T-helper 1 cell treated with Interleukin-12 subunit alpha and Interleukin-12 subunit beta and Interleukin-4 antibody, amounts not matched to agents 30 μg/mL and 1 μg/mL, for 36 hours (primary cell): ENCODE measurements at regions not wholly inside any gene's neighbourhood (a gene's known extent, or its start where the extent isn't known, plus 50 kb on each side); places are given as distances from the start of the nearest gene placed in this dataset.
"Not testable (repeated sequence)": the region's sequence is repeated elsewhere in the genome, so short reads cannot be mapped to it uniquely, and the experiment has no call there.

Experiments used
- H3K27ac Mint-ChIP-seq: one replicate; pipeline ENCODE4 v1.8.0; 2021; ENCODE audit warnings: mild to moderate bottlenecking, mixed read lengths
- H3K27me3 Mint-ChIP-seq: one replicate; pipeline ENCODE4 v1.8.0; 2021; ENCODE audit warnings: low read depth, mixed read lengths
- H3K36me3 Mint-ChIP-seq: one replicate; pipeline ENCODE4 v1.8.0; 2021; ENCODE audit warnings: low read depth, mixed read lengths
- H3K4me1 Mint-ChIP-seq: one replicate; pipeline ENCODE4 v1.8.0; 2021; ENCODE audit warnings: low read depth, mixed read lengths
- H3K4me3 Mint-ChIP-seq: one replicate; pipeline ENCODE4 v1.8.0; 2021; ENCODE audit warnings: mild to moderate bottlenecking, moderate library complexity, mixed read lengths
- H3K9me3 Mint-ChIP-seq: one replicate; pipeline ENCODE4 v1.8.0; 2021; ENCODE audit warnings: mixed read lengths

DNA sequence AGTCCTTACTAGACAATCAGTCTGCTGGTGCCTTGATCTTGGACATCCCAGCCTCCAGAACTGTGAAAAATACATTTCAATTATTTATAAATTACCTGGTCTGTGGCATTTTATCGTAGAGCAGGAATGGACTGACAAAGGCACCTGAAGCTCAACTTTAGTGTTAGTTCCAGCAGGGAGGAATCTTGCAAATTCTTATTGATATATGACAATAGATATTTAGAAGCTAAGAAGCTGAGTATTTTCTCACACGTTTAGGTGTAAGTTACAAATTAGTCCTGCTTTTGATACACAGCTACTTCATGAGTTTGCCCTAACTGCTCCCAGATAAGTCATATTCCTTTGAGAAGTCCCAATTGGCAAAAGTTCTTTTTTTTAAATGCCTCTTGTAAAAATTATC, 138.0 kb upstream of the ZNF217 start:
- Mint-ChIP-seq H3K36me3 (peaks cover 7% of the 10 kb centered on the region), H3K4me1 (peaks cover 33% of the 10 kb centered on the region), H3K27ac (no peak overlapping the region), H3K4me3 (no peak overlapping the region), H3K27me3 (no peaks in the 10 kb centered on the region), H3K9me3 (no peaks in the 10 kb centered on the region)

- Mint-ChIP-seq H3K27me3 (no peaks in the 10 kb centered on the region), H3K4me1 (peaks cover 20% of the 10 kb centered on the region), H3K36me3 (peaks cover 4% of the 10 kb centered on the region), H3K27ac (no peak overlapping the region), H3K4me3 (peak overlapping the region; percentile 0), H3K9me3 (no peaks in the 10 kb centered on the region)
Measured at GRCh38 chr20:53728359-53728758, 134.7 kb upstream of the ZNF217 start.

DNA sequence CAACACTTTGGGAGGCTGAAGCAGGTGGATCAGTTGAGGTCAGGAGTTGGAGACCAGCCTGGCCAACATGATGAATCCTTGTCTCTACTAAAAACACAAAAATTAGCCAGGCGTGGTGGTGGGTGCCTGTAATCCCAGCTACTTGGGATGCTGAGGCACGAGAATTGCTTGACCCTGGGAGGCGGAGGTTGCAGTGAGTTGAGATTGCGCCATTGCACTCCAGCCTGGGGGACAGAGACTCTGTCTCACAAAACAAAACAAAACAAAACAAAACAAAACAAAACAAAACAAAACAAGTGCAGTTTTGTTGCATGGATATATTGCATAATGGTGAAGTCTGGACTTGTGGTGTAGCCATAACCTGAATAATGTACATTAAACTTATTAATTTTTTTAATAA, 133.6 kb upstream of the ZNF217 start:
- peaks cover 26% of the 10 kb centered on the region for H3K4me1 Mint-ChIP-seq
- not testable (repeated sequence) for H3K36me3 Mint-ChIP-seq, H3K9me3 Mint-ChIP-seq, H3K27me3 Mint-ChIP-seq, H3K4me3 Mint-ChIP-seq, H3K27ac Mint-ChIP-seq

GRCh38 chr20:53725575-53725970, 131.9 kb upstream of the ZNF217 start:
- Mint-ChIP-seq H3K4me3 (no peak overlapping the region), H3K36me3 (peaks cover 7% of the 10 kb centered on the region), H3K9me3 (no peaks in the 10 kb centered on the region), H3K27ac (no peak overlapping the region), H3K4me1 (peaks cover 33% of the 10 kb centered on the region), H3K27me3 (no peaks in the 10 kb centered on the region)

- peaks cover 26% of the 10 kb centered on the region for H3K4me1 Mint-ChIP-seq
- no peaks in the 10 kb centered on the region for H3K9me3 Mint-ChIP-seq
- H3K27ac Mint-ChIP-seq: peak overlapping the region; percentile 37
- H3K36me3 Mint-ChIP-seq: peaks cover 6% of the 10 kb centered on the region
- H3K4me3 Mint-ChIP-seq: no peak overlapping the region
- no peaks in the 10 kb centered on the region for H3K27me3 Mint-ChIP-seq
Measured at GRCh38 chr20:53723621-53724020, 130.0 kb upstream of the ZNF217 start.

- Mint-ChIP-seq H3K4me3 (no peak overlapping the region), H3K36me3 (peaks cover 6% of the 10 kb centered on the region), H3K4me1 (peaks cover 21% of the 10 kb centered on the region), H3K27me3 (no peaks in the 10 kb centered on the region), H3K9me3 (no peaks in the 10 kb centered on the region), H3K27ac (peak overlapping the region; percentile 83)
Measured at GRCh38 chr20:53723045-53723444, 129.4 kb upstream of the ZNF217 start.

GRCh38 chr20:53722515-53723036, 128.9 kb upstream of the ZNF217 start:
- H3K27ac Mint-ChIP-seq: peak overlapping the region; percentile 83
- H3K36me3 Mint-ChIP-seq: peaks cover 6% of the 10 kb centered on the region
- H3K4me3 Mint-ChIP-seq: peak overlapping the region; percentile 46
- H3K9me3 Mint-ChIP-seq: no peaks in the 10 kb centered on the region
- no peaks in the 10 kb centered on the region for H3K27me3 Mint-ChIP-seq
- H3K4me1 Mint-ChIP-seq: peaks cover 20% of the 10 kb centered on the region

DNA sequence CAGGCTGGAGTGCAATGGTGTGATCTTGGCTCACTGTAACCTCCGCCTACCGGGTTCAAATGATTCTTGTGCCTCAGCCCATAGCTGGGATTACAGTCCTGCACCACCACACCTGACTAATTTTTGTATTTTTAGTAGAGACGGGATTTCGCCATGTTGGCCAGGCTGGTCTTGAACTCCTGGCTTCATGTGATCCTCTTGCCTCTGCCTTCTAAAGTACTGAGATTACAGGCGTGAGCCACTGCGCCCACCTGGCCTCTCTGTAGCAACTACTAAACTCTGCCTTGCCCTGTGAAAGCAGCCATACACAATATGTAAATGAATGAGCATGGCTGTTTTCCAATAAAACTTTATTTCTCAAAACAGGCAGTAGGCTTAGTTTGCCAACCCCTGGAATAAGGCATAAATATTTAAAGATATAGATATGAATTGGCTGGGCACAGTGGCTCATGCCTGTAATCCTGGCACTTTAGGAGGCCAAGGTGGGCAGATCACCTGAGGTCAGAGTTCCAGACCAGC, 127.9 kb upstream of the ZNF217 start:
- H3K9me3 Mint-ChIP-seq, H3K4me3 Mint-ChIP-seq, H3K27me3 Mint-ChIP-seq, H3K36me3 Mint-ChIP-seq, H3K27ac Mint-ChIP-seq: not testable (repeated sequence)
- H3K4me1 Mint-ChIP-seq: peaks cover 20% of the 10 kb centered on the region

DNA sequence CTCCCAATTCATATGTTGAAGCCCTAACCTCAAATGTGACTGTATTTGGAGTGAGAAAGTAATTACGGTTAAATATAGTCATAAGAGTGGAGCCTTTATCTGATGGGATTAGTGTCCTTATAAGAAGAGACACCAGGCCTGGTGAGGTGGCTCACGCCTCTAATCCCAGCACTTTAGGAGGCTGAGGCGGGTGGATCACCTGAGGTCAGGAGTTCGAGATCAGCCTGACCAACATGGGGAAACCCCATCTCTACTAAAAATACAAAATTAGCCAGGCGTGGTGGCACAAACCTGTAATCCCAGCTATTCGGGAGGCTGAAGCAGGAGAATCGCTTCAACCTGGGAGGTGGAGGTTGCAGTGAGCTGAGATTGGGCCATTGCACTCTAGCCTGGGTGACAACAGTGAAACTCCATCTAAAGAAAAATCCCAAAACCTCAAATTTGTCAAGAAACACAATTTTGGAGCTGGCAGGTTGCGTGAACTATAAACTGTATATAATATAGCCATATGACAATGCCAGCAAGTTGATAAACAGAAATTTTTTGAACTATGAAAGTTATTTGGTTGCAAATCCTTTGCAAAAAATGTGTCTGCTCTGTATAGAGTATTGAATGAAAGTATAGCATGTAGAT, 125.6 kb upstream of the ZNF217 start:
- H3K4me3 Mint-ChIP-seq, H3K27ac Mint-ChIP-seq, H3K9me3 Mint-ChIP-seq, H3K27me3 Mint-ChIP-seq, H3K36me3 Mint-ChIP-seq: not testable (repeated sequence)
- peaks cover 23% of the 10 kb centered on the region for H3K4me1 Mint-ChIP-seq

DNA sequence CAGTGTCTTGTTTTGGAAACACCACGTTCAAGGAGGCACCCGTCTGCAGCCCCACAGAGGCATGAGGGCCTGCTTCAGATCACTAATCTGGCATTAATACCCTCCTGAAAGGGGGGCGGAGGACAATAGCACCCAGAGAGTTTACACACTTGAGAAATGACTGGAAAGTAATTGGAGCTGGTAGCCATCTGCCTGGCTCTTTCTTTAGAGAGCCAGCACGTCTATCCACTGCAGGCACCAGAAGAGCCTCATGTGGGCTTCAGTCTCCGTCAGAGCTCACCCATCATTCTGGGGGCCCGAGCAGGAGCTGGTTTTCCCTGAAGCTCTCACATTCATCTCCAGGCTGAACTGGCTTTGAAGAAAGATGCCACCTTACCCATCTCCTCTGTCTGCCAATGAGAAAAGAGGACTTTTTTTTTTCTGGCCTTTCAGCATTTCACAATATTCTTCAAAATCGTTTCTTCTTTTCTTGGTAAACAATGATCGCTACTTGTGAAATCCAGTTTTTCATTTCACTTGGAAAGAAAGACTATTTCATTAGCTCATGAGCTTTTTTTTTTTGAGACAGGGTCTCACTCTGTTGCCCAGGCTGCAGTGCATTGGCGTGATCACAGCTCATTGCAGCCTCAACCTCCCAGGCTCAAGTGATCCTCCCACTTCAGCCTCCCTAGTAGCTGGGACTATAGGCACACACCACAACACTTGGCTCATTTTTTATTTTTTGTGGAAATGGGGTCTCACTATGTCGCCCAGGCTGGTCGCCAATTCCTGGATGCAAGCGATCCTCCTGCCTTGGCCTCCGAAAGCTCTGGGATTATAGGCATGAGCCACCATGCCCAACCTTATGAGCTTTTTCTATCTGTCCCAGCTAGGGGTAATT, 124.7 kb upstream of the ZNF217 start:
- no peaks in the 10 kb centered on the region for H3K27me3 Mint-ChIP-seq
- H3K4me1 Mint-ChIP-seq: peaks cover 19% of the 10 kb centered on the region
- H3K36me3 Mint-ChIP-seq: peaks cover 6% of the 10 kb centered on the region
- no peak overlapping the region for H3K4me3 Mint-ChIP-seq
- no peaks in the 10 kb centered on the region for H3K9me3 Mint-ChIP-seq
- H3K27ac Mint-ChIP-seq: no peak overlapping the region

- H3K9me3 Mint-ChIP-seq: no peaks in the 10 kb centered on the region
- no peak overlapping the region for H3K27ac Mint-ChIP-seq
- no peaks in the 10 kb centered on the region for H3K27me3 Mint-ChIP-seq
- peaks cover 4% of the 10 kb centered on the region for H3K36me3 Mint-ChIP-seq
- H3K4me1 Mint-ChIP-seq: peaks cover 12% of the 10 kb centered on the region
- no peak overlapping the region for H3K4me3 Mint-ChIP-seq
Measured at GRCh38 chr20:53716395-53716794, 122.8 kb upstream of the ZNF217 start.

DNA sequence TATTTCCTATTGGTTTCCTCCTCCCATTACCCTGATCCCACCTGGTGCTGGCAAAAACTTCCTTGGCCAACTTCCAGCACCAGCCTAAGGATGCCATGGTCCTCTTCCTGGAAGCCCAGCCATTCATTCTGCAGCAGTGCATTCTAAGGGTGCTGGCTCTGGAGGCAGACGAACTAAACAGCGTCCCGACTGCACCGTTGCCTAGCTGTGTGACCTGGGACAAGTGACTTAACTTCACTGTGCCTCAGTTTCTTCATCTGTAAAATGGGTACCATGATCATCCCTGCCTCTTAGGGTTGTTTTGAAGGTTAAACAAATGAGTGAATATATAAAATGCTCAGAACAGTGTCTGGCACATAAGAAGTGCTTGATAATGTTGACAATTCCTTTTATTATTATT, 120.9 kb upstream of the ZNF217 start:
- Mint-ChIP-seq H3K27me3 (no peaks in the 10 kb centered on the region), H3K36me3 (no peaks in the 10 kb centered on the region), H3K4me1 (peaks cover 8% of the 10 kb centered on the region), H3K4me3 (no peak overlapping the region), H3K27ac (no peak overlapping the region), H3K9me3 (no peaks in the 10 kb centered on the region)

DNA sequence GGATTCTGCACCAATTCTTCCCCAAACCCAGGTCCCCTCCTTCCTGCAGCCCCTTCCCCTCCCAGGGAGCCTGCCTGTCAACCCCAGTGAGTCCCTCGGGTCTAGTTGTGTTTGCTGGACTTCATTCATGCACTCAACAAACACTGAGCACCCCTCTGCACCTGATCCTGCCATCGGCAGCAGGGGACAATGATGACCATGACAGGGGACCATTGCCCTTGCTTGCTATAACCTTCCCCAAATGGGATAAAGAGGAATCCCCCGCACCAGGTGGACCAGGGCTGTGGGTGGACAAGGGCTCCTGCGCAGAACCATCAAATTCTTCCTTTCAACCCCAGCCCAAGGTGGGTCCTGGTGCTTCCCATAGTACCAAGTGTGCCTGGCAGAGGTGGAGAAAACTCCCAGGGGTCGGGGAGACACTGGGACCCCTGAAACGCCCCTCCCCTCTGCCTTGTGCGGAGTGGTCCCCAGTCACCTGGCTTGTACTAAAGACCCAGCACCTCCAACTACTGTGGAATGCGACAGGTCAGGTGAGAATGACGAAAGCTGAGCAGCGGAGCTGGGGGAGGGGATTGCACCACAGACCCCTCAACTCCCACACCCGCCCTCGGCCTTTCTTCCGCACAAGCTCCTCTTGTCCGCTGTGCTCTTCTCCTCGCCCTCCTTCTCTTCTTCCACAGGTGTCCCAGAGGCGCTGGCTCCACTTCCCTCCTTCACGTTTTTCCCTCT, 119.9 kb upstream of the ZNF217 start:
- H3K4me1 Mint-ChIP-seq: peaks cover 17% of the 10 kb centered on the region
- no peaks in the 10 kb centered on the region for H3K9me3 Mint-ChIP-seq
- no peak overlapping the region for H3K4me3 Mint-ChIP-seq
- no peaks in the 10 kb centered on the region for H3K36me3 Mint-ChIP-seq
- no peak overlapping the region for H3K27ac Mint-ChIP-seq
- H3K27me3 Mint-ChIP-seq: no peaks in the 10 kb centered on the region

GRCh38 chr20:53712212-53712977, 118.8 kb upstream of the ZNF217 start:
- no peaks in the 10 kb centered on the region for H3K27me3 Mint-ChIP-seq
- no peaks in the 10 kb centered on the region for H3K9me3 Mint-ChIP-seq
- H3K4me3 Mint-ChIP-seq: no peak overlapping the region
- no peaks in the 10 kb centered on the region for H3K36me3 Mint-ChIP-seq
- peaks cover 27% of the 10 kb centered on the region for H3K4me1 Mint-ChIP-seq
- no peak overlapping the region for H3K27ac Mint-ChIP-seq
